A172 (cell line): ENCODE measurements at regions not wholly inside any gene's neighbourhood (a gene's known extent, or its start where the extent isn't known, plus 50 kb on each side); places are given as distances from the start of the nearest gene placed in this dataset.
"Not testable (repeated sequence)": the region's sequence is repeated elsewhere in the genome, so short reads cannot be mapped to it uniquely, and the experiment has no call there.

Source experiments
- DNase-seq: peaks from one replicate; pipeline ENCODE4 v3.0.0-alpha.2; 2015; ENCODE audit warnings: low spot score

DNA sequence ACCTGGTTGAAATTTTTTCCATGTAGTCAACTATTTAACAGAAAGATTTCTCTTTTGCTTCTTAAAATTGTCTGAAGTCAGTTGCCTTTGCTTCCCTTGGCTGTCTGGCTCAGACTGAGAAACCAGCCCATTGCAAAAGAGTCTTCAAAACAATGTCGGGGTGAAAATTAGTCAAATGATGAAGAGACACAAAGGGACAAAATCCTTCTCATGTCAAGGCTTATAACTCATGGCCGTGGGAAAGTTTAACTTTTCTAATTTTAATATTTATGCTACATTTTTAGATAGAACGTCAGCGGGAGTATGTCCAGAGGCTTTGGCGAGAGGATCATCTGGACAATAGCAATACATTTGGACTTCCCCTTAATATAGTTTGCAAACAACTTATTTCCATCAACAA lies 127.2 kb downstream of the CD164 start:
- no peak for DNase-seq

DNA sequence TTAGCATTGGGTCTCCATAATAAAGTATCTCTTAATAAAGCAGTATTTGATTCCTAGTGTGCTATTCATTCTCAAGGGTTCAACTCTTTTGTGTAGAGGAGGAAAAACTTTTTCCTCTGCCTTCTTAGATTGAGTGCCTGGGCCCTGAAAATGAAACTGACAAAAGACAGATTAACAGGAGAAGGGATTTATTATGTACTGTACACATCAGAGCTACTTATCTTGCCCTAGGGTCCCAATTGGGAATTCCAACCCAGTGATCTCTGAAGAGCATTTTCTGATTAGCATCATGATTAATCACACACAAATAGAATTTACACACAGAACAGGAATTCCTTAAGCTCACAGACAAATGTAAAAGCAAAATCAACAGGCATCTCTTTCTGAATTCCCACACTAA lies 128.9 kb downstream of the CD164 start:
- DNase-seq, result no peak

GRCh38 chr6:109252261-109253041 lies 129.8 kb downstream of the CD164 start:
- DNase-seq, result no peak

GRCh38 chr6:109251839-109252238 lies 130.4 kb downstream of the CD164 start:
- DNase-seq, result no peak

GRCh38 chr6:109250544-109251156 lies 131.6 kb downstream of the CD164 start:
- DNase-seq, result not testable (repeated sequence)

DNA sequence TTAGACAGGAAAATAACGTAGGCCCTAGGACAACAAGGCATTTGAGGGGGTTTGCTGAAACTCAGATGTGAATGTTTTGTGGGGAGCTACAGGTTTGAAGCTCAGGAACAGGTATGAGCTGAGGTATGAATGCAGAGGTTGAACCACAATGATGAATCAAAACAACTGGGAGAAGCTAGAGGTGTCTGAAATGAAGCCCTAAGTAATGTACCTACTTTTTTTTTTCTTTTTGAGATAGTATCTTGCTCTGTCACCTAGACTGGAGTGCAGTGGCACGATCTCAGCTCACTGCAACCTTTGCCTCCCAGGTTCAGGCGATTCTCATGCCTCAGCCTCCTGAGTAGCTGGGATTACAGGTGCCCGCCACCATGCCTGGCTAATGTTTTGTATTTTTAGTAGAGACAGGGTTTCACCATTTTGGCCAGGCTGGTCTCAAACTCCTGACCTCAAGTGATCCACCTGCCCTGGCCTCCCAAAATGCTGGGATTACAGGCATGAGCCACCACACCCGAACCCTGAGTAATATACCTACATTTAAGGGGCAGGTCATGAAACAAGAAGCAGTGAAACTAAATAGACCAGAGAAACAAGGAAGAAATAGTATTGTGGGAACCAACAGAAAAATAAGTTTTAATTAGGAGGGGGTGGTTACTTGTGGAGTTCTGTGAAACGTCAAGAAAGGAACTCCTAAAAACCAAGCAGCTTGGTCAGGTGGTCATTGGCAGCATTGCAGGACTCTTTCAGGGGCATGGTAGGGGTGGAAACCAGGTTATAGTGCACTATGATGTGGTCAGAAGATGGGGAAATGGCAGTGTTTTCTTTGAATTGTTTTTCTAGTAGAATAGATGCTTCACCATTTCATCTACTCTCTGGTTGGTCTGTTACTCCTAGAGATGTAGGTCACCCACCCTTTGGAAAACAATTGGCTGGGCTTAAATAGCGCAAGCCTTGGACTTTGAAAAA lies 138.1 kb downstream of the CD164 start:
- DNase-seq, result no peak

DNA sequence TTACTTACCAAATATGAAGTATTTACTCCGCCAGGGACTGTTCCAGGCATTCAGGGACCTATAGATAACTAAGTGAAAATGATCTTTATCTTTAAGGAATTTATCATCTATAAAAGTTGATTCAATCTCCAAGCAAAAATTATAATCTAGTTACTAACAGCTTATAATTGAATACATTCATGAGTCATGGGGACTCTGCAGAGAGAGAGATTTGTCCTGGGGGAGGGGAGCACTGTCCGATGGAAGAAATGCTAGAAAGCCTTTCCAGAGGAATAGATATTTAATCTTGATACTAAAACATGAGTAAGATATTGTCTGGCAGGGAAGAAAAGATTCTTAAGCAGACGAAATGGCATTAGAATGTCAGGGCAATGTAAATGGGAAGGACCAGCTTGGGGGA lies 139.3 kb downstream of the CD164 start:
- no peak for DNase-seq

- no peak for DNase-seq
Observed at GRCh38 chr6:109242029-109242428, 140.2 kb downstream of the CD164 start.

- no peak for DNase-seq
Observed at GRCh38 chr6:109241199-109241598, 141.1 kb downstream of the CD164 start.

DNA sequence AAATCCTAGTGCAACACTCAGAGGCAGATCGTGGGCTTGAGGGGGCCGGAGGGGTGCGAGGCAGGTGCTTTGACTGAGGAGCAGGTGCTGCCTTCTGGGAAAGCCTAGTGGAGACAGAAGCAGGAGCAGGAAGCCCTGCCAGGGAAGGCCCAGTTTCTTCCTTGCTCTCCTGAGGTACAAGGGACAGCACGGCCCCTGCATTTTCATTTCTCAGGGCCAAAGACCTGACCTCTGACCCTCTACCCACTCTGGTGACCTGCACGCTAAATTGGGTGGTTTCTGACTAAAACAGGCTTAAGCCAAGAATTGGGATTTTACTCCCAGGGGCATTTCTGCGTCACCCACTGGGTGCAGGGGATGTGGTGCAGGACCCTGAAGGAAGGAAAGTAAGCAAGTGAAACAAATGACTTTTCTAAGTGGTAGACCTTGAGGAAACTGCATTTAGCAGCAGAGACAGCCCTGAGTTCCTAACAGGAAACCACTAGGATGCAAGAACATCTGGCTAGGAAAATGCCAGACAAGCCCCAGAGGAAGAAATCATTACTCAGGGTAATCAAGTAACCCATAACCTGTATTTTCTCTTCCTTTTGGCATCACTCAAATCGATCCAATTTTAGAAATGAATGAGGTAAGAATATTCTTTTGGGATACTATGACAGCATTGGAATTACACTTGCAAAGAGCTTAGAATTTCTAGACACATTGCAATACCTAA lies 141.7 kb downstream of the CD164 start:
- DNase-seq, result no peak

DNA sequence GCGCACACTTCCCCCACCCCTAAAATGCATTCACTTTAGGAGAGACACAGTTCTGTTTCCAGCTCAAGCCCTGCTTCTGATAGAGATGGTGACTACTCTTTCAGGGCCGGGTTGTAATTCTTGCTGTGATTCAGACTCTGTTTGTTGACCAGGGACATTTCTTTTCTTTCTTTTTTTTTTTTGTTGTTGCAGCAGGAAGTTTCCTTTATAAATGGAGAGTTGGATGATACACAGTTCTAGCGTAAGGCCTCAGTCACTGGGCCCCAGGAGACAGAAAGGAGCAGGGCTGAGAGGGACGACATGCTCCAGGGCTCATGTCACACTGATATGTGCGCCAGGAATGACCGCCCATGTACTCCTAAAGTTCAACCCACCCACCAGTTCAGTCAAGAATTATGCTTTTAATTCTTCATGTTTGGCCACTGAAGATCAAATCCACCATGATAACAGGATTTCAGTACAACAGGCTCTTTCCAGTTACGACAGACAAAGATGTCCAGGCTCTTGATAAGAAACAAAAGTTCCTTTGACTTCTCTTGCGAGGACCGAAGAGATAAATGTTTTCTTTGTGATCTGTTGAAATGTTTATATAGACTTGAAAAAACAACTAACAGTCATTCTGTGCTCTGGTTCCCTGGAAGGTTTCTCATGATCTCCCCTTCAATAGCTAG lies 142.5 kb downstream of the CD164 start:
- no peak for DNase-seq

- no peak for DNase-seq
Observed at GRCh38 chr6:109239160-109239559, 143.1 kb downstream of the CD164 start.

DNA sequence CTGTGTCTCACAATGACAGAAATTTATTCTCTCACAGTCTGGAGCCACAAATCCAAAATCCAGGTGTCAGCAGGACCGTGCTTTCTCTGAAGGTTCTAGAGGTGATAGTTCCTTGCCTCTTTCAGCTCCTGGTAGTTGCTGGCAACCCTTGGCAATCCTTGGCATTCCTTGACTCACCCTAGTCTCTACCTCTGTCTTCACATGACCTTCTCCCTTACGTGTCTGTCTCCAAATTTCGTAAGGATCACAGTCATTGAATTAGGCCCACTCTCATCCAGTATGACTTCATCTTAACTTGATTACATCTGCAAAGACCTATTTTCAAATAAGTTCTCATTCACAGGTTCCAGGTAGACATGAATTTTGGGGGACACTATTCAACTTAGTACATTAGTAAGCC lies 143.1 kb downstream of the CEP57L1 start:
- no peak for DNase-seq

DNA sequence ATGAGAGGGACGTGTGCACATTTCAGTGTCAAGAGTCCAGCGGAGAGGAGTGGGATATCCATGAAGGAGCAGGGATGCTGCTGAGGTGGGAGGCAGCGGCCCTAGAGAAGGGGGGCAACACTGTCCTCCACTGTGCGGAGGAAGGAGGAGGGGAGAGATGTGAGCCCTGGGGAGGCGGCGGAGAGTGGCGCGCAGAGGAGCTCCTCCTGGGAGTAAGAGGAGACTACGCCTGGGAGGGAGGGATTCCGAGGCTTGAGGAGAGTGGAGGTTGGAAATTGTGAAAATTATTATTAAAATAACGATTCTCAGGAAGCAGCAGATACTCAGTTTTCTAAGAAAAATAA lies 142.7 kb downstream of the CEP57L1 start:
- no peak for DNase-seq

DNA sequence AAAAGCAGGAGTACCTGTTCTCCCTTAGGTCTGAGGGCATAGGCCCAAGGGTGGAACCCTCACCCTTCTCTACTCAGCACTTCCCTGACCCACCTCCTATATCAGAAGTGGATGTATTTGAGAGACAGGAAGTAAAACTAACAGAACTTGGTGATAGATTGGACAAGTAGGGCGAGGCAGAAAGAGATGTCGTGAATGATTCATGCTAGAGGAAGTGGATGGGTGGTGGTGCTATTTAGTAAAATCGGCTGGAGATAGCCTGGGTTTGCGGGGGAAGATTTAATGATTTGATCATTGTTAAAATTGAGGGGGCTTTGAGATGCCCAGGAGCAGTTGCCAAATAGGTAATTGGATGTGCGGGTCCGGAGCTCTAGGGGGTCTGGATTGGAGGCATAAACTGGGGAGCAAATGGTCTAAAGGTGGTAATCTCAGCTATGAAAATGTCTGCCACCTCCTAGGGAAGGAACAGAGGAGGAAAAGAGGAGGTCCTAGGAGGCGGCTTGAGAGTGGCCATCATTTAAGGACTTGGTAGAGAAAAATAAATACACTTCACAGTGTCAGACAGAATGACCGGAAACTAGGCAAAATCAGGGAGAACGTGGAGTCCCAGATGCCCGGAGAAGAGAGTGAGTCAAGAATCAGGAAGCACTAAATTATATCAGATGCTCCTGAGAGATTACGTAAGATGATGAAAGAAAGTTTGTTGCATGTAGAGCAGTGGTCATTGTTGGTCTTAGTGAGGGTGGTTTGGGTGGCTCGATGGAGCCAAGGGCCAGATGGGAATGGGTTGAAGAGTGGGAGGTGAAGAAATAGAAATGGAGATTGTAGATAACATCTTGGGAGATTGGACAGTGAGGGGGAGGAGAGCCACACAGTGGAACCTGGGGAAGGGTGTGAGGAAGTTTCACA lies 142.0 kb downstream of the CEP57L1 start:
- peak; percentile 74 for DNase-seq

GRCh38 chr6:109236115-109237076 lies 141.1 kb downstream of the CEP57L1 start:
- no peak for DNase-seq

DNA sequence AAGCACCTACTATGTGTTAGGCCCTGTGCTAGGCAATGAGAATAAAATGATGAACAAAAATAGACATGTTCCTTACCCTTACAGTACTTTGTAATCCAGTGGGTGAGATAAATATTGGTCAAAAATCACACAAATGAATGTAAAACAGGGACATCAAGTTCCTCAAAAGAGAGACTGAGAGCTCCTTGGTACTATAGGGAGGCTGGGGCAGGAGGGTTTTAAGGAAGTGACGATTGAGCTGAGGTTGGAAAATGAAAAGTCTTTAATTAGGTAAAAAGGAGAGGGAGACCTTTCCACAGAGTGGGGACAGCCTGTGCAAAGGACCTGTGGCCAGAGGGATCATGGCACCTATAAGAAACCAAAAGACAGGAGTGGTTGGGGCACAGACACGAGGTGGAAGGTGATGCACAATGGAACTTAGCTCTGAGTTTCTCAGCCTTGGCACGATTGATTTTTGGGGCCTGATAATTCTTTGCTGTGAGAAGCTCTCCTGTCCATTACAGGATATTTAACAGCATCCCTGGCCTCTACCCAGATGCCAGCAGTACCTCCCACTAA lies 140.3 kb downstream of the CEP57L1 start:
- DNase-seq, result no peak

DNA sequence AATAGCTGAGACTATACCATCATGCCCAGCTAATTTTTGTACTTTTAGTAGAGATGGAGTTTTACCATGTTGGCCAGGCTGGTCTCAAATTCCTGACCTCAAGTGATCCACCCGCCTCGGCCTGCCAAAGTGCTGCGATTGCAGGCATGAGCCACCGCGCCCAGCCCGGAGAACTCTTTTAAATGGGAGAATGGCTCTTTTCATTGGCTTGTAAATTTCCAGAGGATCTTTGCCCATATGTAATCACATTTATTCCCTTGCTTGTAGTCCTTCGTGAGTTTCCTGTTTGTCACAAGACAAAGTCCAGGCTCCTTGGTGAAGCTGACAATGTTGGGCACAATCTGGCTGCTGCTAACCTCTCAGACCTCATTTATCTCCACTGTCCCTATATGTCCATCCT lies 135.1 kb downstream of the CEP57L1 start:
- DNase-seq, result no peak

DNA sequence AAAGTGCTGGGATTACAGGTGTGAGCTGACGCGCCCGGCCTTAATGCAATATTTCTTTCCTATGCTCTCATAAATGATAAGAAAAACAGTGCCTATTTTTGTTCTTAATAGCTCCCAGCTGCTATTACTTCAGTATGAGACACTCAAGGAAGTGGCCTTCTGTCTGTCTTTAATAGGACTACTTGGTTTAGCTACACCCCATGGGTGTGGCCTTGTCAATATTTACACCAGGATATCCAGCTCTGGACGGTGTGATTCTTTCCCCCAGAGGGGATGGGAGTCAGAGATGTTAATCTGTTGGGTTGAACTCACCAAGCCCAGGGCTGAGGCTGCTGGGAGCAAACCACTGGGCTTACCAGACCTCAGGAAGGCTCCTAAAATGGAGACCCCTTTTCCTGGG lies 134.2 kb downstream of the CEP57L1 start:
- peak; percentile 16 for DNase-seq
